ENCODE measurements at regions not wholly inside any gene's neighbourhood (a gene's known extent, or its start where the extent isn't known, plus 50 kb on each side); places are given as distances from the start of the nearest gene placed in this dataset.

DNA sequence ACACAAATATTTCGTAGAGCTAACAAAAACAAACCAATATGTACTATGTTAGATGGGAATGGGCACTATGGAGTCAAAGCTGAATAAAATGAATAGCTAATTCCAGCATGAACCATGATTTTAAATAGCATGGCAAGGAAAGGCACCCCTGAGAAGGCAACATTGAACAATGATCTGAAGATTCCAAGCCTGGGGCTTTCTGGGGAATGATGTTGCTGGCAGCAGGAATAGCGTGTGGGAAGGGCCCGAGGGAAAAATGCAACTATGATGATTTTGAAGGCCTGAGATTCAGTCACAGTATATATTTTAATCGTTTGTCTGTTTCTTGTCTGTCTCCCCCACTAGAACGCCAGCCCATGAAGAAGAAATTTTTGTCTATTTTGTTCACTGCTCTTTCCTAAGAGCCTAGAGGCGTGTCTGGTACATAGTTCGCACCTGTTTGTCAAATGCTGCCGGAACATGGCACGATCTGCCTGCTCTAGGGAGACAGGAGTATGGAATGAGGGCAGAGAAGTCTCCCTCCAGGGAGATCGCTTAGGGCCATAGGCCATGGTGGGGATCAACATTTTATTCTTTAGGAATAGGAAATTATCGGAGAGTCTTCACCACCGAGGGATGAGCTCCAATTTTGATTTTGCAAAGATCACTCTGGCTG is 84.8 kb upstream of the EYA2 start:
- TF ChIP-seq SPI1 (IDR thresholded peaks at IDR 0.05; ENCODE audit: borderline replicate concordance, low read depth) (no peak), POLR2AphosphoS5 (IDR thresholded peaks at IDR 0.05; ENCODE audit: low read depth) (no peak), REST (IDR thresholded peaks at IDR 0.05; ENCODE audit: insufficient replicate concordance, low read depth) (no peak), GABPA (IDR thresholded peaks at IDR 0.05; ENCODE audit: low read depth) (no peak)
- TF ChIP-seq, protein P1, sequence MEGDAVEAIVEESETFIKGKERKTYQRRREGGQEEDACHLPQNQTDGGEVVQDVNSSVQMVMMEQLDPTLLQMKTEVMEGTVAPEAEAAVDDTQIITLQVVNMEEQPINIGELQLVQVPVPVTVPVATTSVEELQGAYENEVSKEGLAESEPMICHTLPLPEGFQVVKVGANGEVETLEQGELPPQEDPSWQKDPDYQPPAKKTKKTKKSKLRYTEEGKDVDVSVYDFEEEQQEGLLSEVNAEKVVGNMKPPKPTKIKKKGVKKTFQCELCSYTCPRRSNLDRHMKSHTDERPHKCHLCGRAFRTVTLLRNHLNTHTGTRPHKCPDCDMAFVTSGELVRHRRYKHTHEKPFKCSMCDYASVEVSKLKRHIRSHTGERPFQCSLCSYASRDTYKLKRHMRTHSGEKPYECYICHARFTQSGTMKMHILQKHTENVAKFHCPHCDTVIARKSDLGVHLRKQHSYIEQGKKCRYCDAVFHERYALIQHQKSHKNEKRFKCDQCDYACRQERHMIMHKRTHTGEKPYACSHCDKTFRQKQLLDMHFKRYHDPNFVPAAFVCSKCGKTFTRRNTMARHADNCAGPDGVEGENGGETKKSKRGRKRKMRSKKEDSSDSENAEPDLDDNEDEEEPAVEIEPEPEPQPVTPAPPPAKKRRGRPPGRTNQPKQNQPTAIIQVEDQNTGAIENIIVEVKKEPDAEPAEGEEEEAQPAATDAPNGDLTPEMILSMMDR (IDR thresholded peaks at IDR 0.05; ENCODE audit: insufficient read depth, low read length) = no peak
- Histone ChIP-seq H3K27ac (replicated peaks) (no peak overlapping the region), H3K27me3 (ENCODE audit: insufficient read depth, poor library complexity, severe bottlenecking) (no peaks in the 10 kb centered on the region), H3K4me3 (replicated peaks; ENCODE audit: insufficient read depth, low read length) (no peak overlapping the region)
- no peak for DNase-seq (ENCODE audit: low read depth in 1 of 2, low spot score in 1 of 2)

GRCh38 chr20:46810448-46811223 is 84.0 kb upstream of the EYA2 start:
- Histone ChIP-seq H3K27ac (replicated peaks) (no peak overlapping the region), H3K4me3 (replicated peaks; ENCODE audit: insufficient read depth, low read length) (no peak overlapping the region), H3K27me3 (ENCODE audit: insufficient read depth, poor library complexity, severe bottlenecking) (no peaks in the 10 kb centered on the region)
- no peak for DNase-seq (ENCODE audit: low read depth in 1 of 2, low spot score in 1 of 2)
- no peak for TF ChIP-seq SPI1 (IDR thresholded peaks at IDR 0.05; ENCODE audit: borderline replicate concordance, low read depth)
- no peak for TF ChIP-seq POLR2AphosphoS5 (IDR thresholded peaks at IDR 0.05; ENCODE audit: low read depth)
- no peak for TF ChIP-seq GABPA (IDR thresholded peaks at IDR 0.05; ENCODE audit: low read depth)
- no peak for TF ChIP-seq REST (IDR thresholded peaks at IDR 0.05; ENCODE audit: insufficient replicate concordance, low read depth)
- TF ChIP-seq, protein P1 (IDR thresholded peaks at IDR 0.05; ENCODE audit: insufficient read depth, low read length) = no peak

GRCh38 chr20:46811224-46812084 is 83.2 kb upstream of the EYA2 start:
- no peak overlapping the region for H3K27ac ChIP-seq (replicated peaks)
- no peak overlapping the region for H3K4me3 ChIP-seq (replicated peaks; ENCODE audit: insufficient read depth, low read length)
- DNase-seq (ENCODE audit: low read depth in 1 of 2, low spot score in 1 of 2) = no peak
- TF ChIP-seq POLR2AphosphoS5 (IDR thresholded peaks at IDR 0.05; ENCODE audit: low read depth) (no peak), GABPA (IDR thresholded peaks at IDR 0.05; ENCODE audit: low read depth) (no peak), REST (IDR thresholded peaks at IDR 0.05; ENCODE audit: insufficient replicate concordance, low read depth) (no peak), SPI1 (IDR thresholded peaks at IDR 0.05; ENCODE audit: borderline replicate concordance, low read depth) (no peak)
- TF ChIP-seq, protein P1 (IDR thresholded peaks at IDR 0.05; ENCODE audit: insufficient read depth, low read length) = no peak
- no peaks in the 10 kb centered on the region for H3K27me3 ChIP-seq (ENCODE audit: insufficient read depth, poor library complexity, severe bottlenecking)
